Activated CD4-positive, CD25-positive, alpha-beta regulatory T cell (primary cell): ENCODE measurements at regions not wholly inside any gene's neighbourhood (a gene's known extent, or its start where the extent isn't known, plus 50 kb on each side); places are given as distances from the start of the nearest gene placed in this dataset.

Source experiments
- DNase-seq, 4 experiments: peaks; one replicate each; lab custom pipeline; 2025; lab: John Stamatoyannopoulos, UW

GRCh38 chr18:29226213-29226612 lies 1049.3 kb upstream of the CDH2 start:
- DNase-seq: no peak

DNA sequence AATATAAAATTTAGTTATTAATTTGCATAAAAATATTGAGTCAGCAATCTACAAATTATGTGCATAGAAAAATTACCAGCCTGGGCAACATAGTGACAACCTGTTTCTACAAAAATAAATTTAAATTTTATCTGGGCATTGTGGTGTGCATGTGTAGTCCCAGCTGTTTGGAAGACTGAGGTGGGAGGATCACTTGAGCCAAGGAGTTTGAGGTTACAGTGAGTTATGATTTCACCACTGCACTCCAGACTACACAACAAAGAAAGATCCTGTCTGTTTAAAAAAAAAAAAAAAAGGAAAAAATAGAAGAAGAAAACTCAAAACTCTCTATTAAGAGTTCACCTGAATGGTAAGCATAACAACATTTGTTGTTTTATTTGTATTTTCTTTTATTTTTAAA lies 1048.4 kb upstream of the CDH2 start:
- DNase-seq: no peak

- no peak for DNase-seq
These were observed 1041.2 kb upstream of the CDH2 start for GRCh38 chr18:29218091-29218490.

DNA sequence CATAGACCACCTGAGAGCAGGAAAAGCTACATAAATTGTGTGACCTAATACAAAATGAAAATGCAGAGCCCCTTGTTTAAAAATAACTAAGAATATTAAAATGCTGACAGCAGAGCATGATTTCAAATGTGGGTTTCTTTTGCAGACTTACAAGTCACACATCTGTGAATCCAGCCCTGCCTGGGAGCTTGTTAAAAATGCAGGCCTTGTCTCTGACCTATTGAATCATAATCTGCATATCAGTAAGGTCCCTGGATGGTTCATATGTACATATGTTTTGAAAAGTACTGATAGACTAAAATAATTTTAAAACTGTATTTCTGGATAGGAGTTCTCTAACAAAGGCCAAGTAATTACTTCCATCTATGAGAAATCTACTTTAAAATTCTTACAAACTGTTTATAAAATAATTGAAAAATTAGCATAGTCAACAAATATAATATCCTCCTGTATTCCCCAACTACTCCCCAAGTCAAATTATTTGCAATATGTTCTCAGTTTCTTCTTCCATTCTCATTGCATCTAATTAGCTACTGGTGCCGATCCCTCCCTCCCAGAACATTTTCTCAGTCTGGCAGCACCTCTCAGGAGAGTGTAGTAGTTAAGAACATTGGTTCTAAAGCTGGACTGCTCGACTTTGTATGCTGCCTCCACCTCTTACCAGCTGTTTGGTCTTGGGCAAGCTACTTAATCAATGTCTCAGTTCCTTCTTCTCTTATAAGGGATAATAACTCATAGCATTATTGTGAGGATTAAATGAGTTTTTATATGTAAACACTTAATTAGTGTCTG lies 1040.4 kb upstream of the CDH2 start:
- DNase-seq: no peak

GRCh38 chr18:29198834-29199233 lies 1021.9 kb upstream of the CDH2 start:
- DNase-seq: no peak

DNA sequence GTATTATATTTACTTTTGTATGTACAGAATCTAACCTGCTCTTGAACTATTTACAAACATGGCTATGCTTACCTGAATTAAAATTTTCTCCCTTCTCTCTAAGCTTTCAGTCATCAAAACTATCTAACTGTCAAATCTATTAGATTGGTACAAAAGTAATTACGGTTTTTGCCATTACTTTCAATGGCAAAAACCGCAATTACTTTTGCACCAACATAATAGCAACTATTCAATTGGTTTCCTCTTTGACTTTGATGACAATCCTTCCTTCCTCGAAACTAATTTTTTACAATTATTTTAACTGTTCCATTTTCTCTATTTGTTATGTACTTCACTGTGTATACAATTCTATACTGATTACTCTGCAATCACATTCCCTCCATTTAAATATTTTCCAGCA lies 1019.4 kb upstream of the CDH2 start:
- DNase-seq: no peak

DNA sequence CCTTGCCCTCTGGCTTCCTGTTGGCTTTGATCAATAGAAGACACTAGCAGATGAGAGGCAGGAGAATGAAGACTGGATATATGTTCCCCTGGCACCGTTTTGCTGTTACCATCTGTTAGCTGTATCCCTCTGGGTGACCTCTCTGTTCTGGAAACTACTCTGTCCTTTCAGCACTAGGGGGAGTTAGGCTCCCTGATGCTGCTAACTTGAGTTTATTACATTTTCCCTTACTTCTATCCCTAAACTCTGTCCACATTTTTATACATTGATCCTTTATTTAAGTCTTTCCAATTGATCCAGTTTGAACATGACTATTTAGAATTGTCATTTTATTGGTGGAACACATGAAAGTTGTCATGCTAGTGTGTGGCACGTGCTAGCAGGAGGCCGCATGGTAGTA lies 1014.3 kb upstream of the CDH2 start:
- no peak for DNase-seq

GRCh38 chr18:29188760-29189159 lies 1011.8 kb upstream of the CDH2 start:
- DNase-seq: no peak

GRCh38 chr18:29185801-29186200 lies 1008.9 kb upstream of the CDH2 start:
- DNase-seq: no peak

- no peak for DNase-seq
These were observed 1007.7 kb upstream of the CDH2 start for GRCh38 chr18:29184654-29185053.

- no peak for DNase-seq
These were observed 1004.4 kb upstream of the CDH2 start for GRCh38 chr18:29181151-29181901.

DNA sequence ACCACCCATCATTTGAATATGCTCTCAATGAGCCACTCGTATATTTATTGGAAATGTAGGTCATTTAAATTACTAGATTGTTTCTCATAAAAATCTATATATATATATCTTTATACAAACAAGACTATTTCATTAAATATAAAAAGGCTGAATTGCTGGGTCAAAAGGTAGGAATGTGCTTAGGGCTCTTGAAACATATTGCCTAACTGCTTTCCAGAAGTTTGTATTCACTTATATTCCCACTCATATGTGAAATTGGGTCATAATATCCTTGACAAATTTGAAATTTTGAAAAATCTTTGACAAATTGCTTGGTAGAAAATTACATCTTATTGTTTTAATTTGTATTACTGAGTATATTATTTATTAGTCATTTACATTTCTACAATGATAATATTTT lies 999.8 kb upstream of the CDH2 start:
- no peak for DNase-seq

DNA sequence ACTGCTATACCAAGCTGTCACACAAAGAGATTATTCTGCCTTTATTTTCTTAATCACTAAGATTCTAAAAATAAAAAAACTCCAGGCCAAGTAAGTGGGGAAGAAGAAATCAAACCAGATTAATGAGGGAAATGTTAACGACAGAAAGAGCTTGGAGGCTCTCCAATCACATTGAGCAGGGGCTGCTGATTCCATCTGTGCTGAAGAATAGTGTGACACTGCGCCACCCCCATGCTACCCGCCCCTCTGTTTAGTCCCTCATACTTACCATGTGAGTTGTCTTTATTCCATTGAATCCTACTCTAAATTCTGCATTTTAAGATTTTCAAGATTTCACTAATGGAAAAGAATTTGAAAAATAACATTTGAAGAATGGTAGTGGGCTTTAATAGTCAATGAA lies 998.0 kb upstream of the CDH2 start:
- DNase-seq: no peak

DNA sequence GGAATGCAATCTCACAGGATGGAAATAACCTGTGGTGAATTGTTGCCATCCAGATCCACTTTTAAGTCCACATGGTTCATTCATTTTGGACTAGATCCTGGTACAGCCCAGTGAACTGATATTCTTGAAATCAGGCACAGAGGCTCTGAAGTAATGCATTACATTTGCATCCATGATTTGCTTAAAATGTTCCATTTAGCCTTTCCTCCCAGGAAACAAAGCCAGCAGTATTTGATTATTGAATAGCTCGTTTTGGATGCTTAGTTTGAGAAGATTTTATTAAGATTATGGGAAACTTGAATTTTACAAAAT lies 995.8 kb upstream of the CDH2 start:
- DNase-seq: no peak

DNA sequence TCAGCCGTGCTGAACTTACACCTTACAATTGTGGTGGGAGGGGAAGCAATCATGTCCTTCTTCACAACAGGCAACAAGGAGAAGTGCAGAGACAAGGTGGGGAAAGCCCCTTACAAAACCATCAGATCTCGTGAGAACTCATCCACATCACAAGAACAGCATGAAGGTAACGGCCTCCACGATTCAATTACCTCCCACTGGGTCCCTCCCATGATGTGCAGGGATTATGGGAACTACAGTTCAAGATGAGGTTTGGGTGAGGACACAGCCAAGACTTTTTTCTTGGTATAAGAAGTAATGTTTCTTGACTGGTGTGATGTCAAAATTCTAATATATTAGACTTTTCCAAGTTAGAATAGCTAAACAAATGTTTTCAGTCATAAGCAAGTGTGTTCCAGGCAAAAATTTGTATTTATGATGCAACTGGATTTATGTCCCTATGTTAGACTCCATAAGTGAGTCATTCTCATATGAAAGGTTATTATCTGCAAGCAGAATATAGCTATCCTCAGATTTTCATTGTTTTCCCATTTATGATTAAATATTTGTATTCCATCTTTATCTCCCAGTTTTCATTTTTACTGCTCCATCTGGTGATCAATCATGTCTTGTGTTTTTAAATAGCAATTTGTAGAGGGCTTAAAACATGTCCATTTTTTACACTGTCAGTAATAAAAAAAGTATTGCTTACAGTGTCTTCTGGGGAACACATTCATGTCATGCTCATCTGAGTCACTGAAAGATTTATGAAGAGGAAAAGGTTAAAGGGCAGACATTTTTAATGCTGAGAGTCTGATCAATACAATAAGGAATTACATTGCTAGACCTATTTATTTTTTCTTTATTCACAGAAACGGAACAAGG lies 995.2 kb upstream of the CDH2 start:
- DNase-seq: no peak

DNA sequence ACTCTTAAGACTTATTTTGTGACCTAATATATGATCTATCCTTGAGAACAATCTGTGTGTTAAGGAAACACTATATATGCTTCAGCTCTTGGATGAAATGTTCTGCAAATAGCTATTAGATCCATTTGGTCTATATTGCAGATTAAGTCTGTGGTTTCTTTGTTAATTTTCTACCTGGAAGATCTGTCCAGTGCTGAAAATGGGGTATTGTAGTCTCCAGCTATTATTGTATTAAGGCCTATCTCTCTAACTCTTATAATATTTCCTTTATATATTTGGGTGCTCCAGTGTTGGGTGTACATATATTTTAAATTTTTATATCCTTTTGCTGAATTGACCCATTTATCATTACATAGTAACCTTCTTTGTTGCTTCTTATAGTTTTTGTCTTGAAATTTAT lies 992.7 kb upstream of the CDH2 start:
- DNase-seq: no peak

- no peak for DNase-seq
These were observed 988.2 kb upstream of the CDH2 start for GRCh38 chr18:29164993-29165599.

- DNase-seq: no peak
These were observed 987.2 kb upstream of the CDH2 start for GRCh38 chr18:29164020-29164706.

- no peak for DNase-seq
These were observed 986.7 kb upstream of the CDH2 start for GRCh38 chr18:29163596-29163995.

DNA sequence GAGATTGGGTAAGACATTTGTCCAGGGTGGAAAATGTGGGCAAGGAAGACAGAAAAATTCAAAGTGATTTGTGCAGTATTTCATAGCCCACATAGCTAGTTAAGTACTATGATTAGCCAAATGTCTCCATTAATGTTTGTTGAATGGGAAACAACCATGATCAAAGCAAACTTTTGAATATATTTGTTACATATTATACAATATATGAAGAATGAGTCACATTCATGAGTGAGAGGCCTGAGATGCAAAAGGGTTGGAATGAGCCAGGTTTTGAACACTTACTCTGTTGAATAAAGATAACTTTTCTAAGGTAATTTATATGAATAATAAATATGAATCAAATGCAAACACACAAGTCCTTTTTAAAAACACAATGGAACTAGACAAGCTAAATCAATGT lies 984.5 kb upstream of the CDH2 start:
- DNase-seq: no peak

DNA sequence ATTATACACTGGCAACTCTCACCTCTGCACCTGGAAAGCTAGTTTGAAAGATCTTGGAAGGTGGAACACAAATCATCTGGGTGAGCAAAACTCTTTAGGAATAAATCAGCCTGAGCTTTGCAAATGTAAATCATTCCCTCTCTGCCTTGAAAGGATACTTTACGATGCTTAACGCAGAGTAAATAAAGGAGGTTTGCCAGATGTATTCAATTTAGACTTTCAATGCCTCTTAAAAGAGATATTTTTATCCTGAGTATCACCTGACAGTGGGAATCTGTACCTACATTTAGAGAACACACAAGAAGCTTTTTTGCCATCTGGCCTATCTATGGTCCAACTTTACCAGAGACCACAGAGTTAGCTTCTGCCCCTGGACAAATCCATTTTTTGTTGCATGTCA lies 983.2 kb upstream of the CDH2 start:
- no peak for DNase-seq

DNA sequence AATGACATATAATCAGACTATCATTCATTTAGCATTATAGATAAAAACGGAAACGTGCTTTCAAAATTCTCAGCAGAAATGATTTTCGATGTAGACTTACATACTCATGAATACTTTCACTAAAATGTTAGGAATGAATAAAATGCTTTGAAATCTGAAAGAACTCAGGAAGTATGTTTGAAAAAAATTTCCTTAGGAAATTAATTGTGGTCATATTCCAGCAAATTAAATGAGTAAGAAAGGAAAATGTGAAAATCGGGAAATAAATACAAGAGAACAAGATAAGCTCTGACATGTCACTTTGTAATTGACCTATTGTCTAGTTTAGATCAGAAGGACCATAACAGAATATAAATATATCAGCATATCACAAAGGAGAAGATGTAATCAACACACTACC lies 981.0 kb upstream of the CDH2 start:
- no peak for DNase-seq
